Ovary (tissue), 7 donors: ENCODE measurements at regions not wholly inside any gene's neighbourhood (a gene's known extent, or its start where the extent isn't known, plus 50 kb on each side); places are given as distances from the start of the nearest gene placed in this dataset.

Experiments used
- DNase-seq, 5 donors: peaks; one replicate each; pipeline ENCODE4 v3.0.0-alpha.2; 2019 to 2020
- H3K27ac ChIP-seq, 2 donors: fragments of 200-600 bp; one replicate each; pipeline versions ENCODE4 v1.5.1 to v1.8.0; 2019 to 2022
- H3K27me3 ChIP-seq: fragments of 200-600 bp; one replicate; pipeline ENCODE4 v1.8.0; 2022
- H3K36me3 ChIP-seq: fragments of 200-600 bp; sonication (generic); one replicate; pipeline ENCODE4 v1.5.1; 2019
- H3K4me1 ChIP-seq: one replicate; pipeline ENCODE4 v1.8.1; 2013; ENCODE audit warnings: mild to moderate bottlenecking, moderate library complexity; ENCODE audit not compliant: insufficient read depth
- H3K4me3 ChIP-seq: fragments of 200-600 bp; sonication (generic); one replicate; pipeline ENCODE4 v1.5.1; 2017
- H3K9me3 ChIP-seq, 2 donors: fragments of 200-600 bp in 1 of 2; sonication (generic) in 1 of 2; one replicate each; pipeline versions ENCODE4 v1.5.1 to v1.8.1; 2013 to 2019; ENCODE audit warnings: mild to moderate bottlenecking in 1 of 2, moderate library complexity in 1 of 2
- CTCF ChIP-seq, 3 donors: fragments of 450-650 bp in 2 of 3; fragments of 200-600 bp in 1 of 3; IDR thresholded peaks; one replicate each; pipeline versions ENCODE4 v1.5.1 to v1.8.0; 2016 to 2022; ENCODE audit warnings: antibody characterized with exemption in 3 of 3, mild to moderate bottlenecking in 1 of 3
- EP300 ChIP-seq: sonication (generic); formaldehyde crosslinking; IDR thresholded peaks from one replicate; pipeline ENCODE4 v1.6.1; 2017; ENCODE audit warnings: antibody characterized with exemption
- POLR2A ChIP-seq: fragments of 450-650 bp; IDR thresholded peaks from one replicate; pipeline ENCODE4 v1.6.1; 2017; ENCODE audit warnings: antibody characterized with exemption, mild to moderate bottlenecking, moderate library complexity
- WGBS, 3 donors: extraction: QIAGEN DNeasy Blood & Tissue Kit in 1 of 3; methylation state at CpG; one replicate each; pipeline versions ENCODE4 v1.1.5 to v1.1.7; 2013 to 2017; 5-methylcytosine and 5-hydroxymethylcytosine counted together
- intact Hi-C, 4 donors: fragments of 100-400 bp; cut with DNase I; formaldehyde crosslinking; loops; one replicate each; pipeline versions ENCODE4 v1.11.0 to v1.15.1; 2022 to 2023
- donor health status: DM: no; HTN: no; CAD: no; lungs with moderate emphysema.
- donor health status: DM: no; HTN: no; CAD: no.
- donor health status: Bipolar disorder and iron deficiency.
- donor health status: DM: no; HTN: no; CAD: no.
- donor health status: DM: yes; HTN: yes; CAD: no.

DNA sequence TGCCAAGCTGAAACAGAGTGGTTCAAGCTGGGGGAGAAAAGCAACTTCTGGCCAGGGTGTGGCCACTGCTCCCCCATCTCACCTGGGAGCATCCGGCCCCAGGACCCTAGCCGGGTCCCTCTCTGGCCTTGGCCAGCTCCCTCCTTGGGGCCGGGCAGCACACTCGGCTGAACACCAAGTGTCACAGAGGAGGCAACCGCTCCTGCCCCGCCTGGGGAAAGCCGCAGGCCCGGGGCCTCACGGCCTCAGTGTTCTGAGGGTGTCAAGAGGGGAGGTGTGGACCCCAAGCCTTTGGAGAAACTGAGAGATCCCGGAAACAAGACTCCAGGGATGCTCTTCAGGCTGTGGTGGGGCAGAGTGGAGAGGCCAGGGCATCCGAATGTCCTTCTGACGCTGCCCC is 88.4 kb downstream of the ENGASE start:
- H3K36me3 ChIP-seq: no peaks in the 10 kb centered on the region
- no peaks in the 10 kb centered on the region for H3K27me3 ChIP-seq
- no peak overlapping the region for H3K27ac ChIP-seq
- H3K4me1 ChIP-seq: no peaks in the 10 kb centered on the region
- DNase-seq: no peak
- H3K4me3 ChIP-seq: no peak overlapping the region
- WGBS, 3 donors: 69 to 79% (median 70%) methylated on average over 12 of the region's 12 CpGs
- intact Hi-C loops: no loop called here
- no peaks in the 10 kb centered on the region for H3K9me3 ChIP-seq
- TF ChIP-seq CTCF (IDR thresholded peaks at IDR 0.05) (no peak), POLR2A (no peak), EP300 (no peak)

- intact Hi-C loops: no loop called here
- H3K4me3 ChIP-seq: no peak overlapping the region
- H3K36me3 ChIP-seq: no peaks in the 10 kb centered on the region
Observed at GRCh38 chr17:79162012-79162963, 87.7 kb downstream of the ENGASE start.

DNA sequence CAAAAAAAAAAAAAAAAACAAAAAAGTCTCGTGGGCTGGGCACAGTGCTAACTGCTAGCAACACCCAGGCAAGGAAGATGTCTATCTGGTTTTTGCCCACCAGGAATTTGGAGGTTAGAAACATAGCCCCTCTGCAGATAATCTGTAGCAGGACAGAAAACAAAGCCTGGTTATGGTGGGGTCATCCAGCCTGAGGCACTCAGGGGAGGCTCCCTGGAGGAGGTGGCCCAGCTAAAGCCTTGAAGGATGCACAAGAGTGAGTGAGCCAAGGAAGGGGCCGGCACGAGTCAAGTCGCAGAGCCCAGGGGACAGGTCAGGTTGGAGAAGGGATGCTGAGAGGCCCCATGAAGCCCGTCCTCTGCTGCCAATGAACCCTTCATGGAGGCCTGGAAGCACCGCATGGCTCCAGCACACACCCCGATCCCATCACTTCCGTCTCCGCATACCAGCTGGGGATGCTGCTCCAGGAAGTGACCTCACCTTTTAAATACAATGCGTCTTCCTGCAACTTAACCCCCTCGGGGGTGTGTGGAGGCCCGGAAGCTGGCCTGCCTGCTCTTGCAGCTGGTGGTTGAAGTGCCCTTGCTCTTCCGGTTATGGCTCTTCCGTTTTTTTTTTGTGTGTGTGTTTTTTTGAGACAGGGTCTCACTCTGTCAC is 86.5 kb downstream of the ENGASE start:
- Histone ChIP-seq H3K36me3 (no peaks in the 10 kb centered on the region), H3K4me3 (no peak overlapping the region), H3K27me3 (no peaks in the 10 kb centered on the region), H3K9me3 (no peaks in the 10 kb centered on the region), H3K4me1 (no peaks in the 10 kb centered on the region), H3K27ac (no peak overlapping the region)
- 42 to 48% (median 45%) methylated on average over 14 of the region's 14 CpGs for WGBS, 3 donors
- intact Hi-C loops: no loop called here
- TF ChIP-seq CTCF (IDR thresholded peaks at IDR 0.05): no peak
- TF ChIP-seq EP300: no peak
- DNase-seq: no peak

More at GRCh38 chr17:79162012-79162963, 87.7 kb downstream of the ENGASE start:
- Histone ChIP-seq H3K4me1 (no peaks in the 10 kb centered on the region), H3K9me3 (no peaks in the 10 kb centered on the region), H3K27me3 (no peaks in the 10 kb centered on the region), H3K27ac (no peak overlapping the region)
- no peak for DNase-seq
- WGBS, 3 donors: 41 to 56% (median 49%) methylated on average over 26 of the region's 26 CpGs
- TF ChIP-seq EP300 (no peak), CTCF (IDR thresholded peaks at IDR 0.05) (no peak), POLR2A (no peak)

DNA sequence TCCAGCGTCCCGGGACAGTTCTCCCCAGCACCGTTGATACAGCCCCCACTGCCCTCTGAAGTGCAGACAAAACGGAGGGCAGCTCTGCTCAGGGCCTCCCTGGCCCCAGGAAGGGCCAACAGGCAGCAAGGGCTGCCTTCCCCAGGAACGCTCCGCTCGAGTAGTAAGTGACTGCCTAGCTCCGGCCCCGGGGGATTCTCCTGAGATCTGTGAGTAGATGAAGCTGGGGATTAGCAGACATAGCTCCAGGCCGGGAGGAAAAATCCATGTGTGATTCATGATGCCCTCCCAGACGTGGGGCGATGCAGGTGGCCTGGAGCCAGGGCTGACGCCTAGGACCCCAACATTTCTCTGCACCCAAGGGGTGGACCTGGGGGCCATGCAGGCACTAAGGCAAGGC is 85.3 kb downstream of the ENGASE start:
- Histone ChIP-seq H3K36me3 (no peaks in the 10 kb centered on the region), H3K9me3 (no peaks in the 10 kb centered on the region), H3K27me3 (no peaks in the 10 kb centered on the region), H3K4me1 (no peaks in the 10 kb centered on the region), H3K27ac (no peak overlapping the region), H3K4me3 (no peak overlapping the region)
- 37 to 57% (median 46%) methylated on average over 13 of the region's 13 CpGs for WGBS, 3 donors
- no peak for DNase-seq
- intact Hi-C loops: no loop called here
- no peak for TF ChIP-seq POLR2A
- TF ChIP-seq CTCF (IDR thresholded peaks at IDR 0.05): no peak
- no peak for TF ChIP-seq EP300
